Nephron (organoid): ENCODE measurements at regions not wholly inside any gene's neighbourhood (a gene's known extent, or its start where the extent isn't known, plus 50 kb on each side); places are given as distances from the start of the nearest gene placed in this dataset.

Experiments
- H3K27ac Mint-ChIP-seq, 3 experiments: 2 replicates each; pipeline ENCODE4 v1.8.0; 2020; ENCODE audit warnings: mixed read lengths in 3 of 3, mild to moderate bottlenecking in 2 of 3, moderate library complexity in 1 of 3
- H3K27me3 Mint-ChIP-seq: 2 replicates; pipeline ENCODE4 v1.8.0; 2021; ENCODE audit warnings: low read depth, mild to moderate bottlenecking, moderate library complexity, mixed read lengths
- H3K36me3 Mint-ChIP-seq: 2 replicates; pipeline ENCODE4 v1.8.0; 2020; ENCODE audit warnings: low read depth, mixed read lengths
- H3K4me1 Mint-ChIP-seq: 2 replicates; pipeline ENCODE4 v1.8.0; 2020; ENCODE audit warnings: mixed read lengths
- H3K4me3 Mint-ChIP-seq, 3 experiments: 2 replicates each; pipeline ENCODE4 v1.8.0; 2020; ENCODE audit warnings: mild to moderate bottlenecking in 3 of 3, mixed read lengths in 3 of 3, moderate library complexity in 2 of 3
- H3K9me3 Mint-ChIP-seq: 2 replicates; pipeline ENCODE4 v1.8.0; 2020; ENCODE audit warnings: mixed read lengths
- CTCF ChIP-seq, 3 experiments: fragments of 200-600 bp; sonication (generic); IDR thresholded peaks; one replicate each; pipeline ENCODE4 v1.5.0; 2021; ENCODE audit warnings: antibody characterized with exemption in 3 of 3; ENCODE audit not compliant: unreplicated experiment in 3 of 3

DNA sequence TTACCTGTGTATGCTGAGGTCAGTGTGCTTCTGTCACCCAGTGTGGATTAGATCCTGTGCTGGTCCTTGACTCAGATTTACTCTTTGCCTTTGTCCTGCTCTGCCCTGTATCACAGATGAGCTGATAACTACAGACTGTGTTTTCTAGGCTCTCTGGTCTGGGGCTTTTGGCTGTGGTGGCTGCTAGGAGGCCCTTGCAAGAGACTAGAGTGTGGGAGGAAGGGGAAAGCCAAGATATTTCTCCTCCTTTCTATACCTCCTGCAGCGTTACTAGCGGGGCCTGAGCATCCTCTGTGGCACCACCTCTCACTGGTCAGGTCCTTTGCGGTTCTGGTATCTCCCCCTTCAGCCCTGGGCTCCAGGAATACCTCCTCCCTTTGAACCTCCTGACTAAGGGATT, 282.3 kb upstream of the TBC1D5 start:
- H3K9me3 Mint-ChIP-seq, result no peaks in the 10 kb centered on the region

GRCh38 chr3:18019161-18019495, 276.7 kb upstream of the TBC1D5 start:
- peaks cover 10% of the 10 kb centered on the region for H3K4me1 Mint-ChIP-seq
- TF ChIP-seq CTCF (IDR thresholded peaks at IDR 0.05; ENCODE audit: unreplicated experiment in 3 of 3), result no peak
- H3K36me3 Mint-ChIP-seq, result no peaks in the 10 kb centered on the region
- H3K9me3 Mint-ChIP-seq, result no peaks in the 10 kb centered on the region
- no peak overlapping the region for H3K4me3 Mint-ChIP-seq
- peak overlapping the region in 1 of 3 experiments; percentile 64 for H3K27ac Mint-ChIP-seq
- peaks cover 19% of the 10 kb centered on the region for H3K27me3 Mint-ChIP-seq

More for the DNA sequence above, 282.3 kb upstream of the TBC1D5 start:
- H3K27ac Mint-ChIP-seq, result no peak overlapping the region
- no peaks in the 10 kb centered on the region for H3K4me1 Mint-ChIP-seq
- H3K27me3 Mint-ChIP-seq, result peaks cover 4% of the 10 kb centered on the region
- H3K4me3 Mint-ChIP-seq, result no peak overlapping the region
- no peak for TF ChIP-seq CTCF (IDR thresholded peaks at IDR 0.05; ENCODE audit: unreplicated experiment in 3 of 3)
- no peaks in the 10 kb centered on the region for H3K36me3 Mint-ChIP-seq

GRCh38 chr3:18018491-18019160, 276.2 kb upstream of the TBC1D5 start:
- TF ChIP-seq CTCF (IDR thresholded peaks at IDR 0.05; ENCODE audit: unreplicated experiment in 3 of 3), result no peak
- H3K4me3 Mint-ChIP-seq, result no peak overlapping the region
- peaks cover 19% of the 10 kb centered on the region for H3K27me3 Mint-ChIP-seq
- H3K9me3 Mint-ChIP-seq, result no peaks in the 10 kb centered on the region
- H3K4me1 Mint-ChIP-seq, result peaks cover 10% of the 10 kb centered on the region
- peak overlapping the region in 1 of 3 experiments; percentile 64 for H3K27ac Mint-ChIP-seq
- no peaks in the 10 kb centered on the region for H3K36me3 Mint-ChIP-seq

DNA sequence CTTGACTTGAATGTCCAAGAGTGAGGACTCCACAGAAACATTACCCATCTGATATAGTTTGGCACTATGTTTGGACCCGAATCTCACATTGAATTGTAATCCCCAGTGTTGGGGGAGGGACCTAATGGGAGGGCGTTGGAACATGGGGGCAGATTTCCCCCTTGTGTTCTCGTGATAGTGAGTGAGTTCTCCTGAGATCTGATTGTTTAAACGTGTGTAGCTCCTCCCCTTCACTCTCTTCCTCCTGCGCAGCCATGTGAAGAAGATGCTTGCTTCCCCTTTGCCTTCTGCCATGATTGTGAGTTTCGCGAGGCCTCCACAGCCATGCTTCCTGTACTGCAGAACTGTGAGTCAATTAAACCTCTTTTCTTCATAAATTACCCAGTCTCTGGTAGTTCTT, 273.9 kb upstream of the TBC1D5 start:
- Mint-ChIP-seq H3K4me3 (no peak overlapping the region), H3K27me3 (peaks cover 23% of the 10 kb centered on the region), H3K27ac (no peak overlapping the region), H3K9me3 (no peaks in the 10 kb centered on the region), H3K4me1 (peaks cover 10% of the 10 kb centered on the region), H3K36me3 (no peaks in the 10 kb centered on the region)
- no peak for TF ChIP-seq CTCF (IDR thresholded peaks at IDR 0.05; ENCODE audit: unreplicated experiment in 3 of 3)

DNA sequence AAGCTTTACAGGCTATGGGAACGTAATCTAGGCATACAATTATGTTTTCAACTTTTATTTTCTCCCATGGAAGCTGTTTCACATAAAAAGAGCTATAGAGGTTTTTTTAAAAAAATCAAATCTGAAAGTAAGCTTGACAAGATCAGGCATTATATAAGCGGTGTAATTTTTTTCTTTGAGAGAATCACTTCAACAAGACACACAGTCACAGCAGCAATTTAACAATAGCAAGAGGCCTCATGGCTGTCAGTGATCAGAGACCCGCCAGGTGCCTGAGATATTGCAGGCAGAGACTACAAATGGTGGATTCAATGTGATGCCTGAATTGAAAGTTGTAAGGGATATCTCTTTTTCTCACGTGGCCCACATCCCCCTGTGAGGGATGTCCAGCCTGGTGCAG, 270.5 kb upstream of the TBC1D5 start:
- Mint-ChIP-seq H3K27ac (no peak overlapping the region), H3K4me3 (no peak overlapping the region), H3K4me1 (no peaks in the 10 kb centered on the region), H3K36me3 (no peaks in the 10 kb centered on the region), H3K9me3 (no peaks in the 10 kb centered on the region), H3K27me3 (peaks cover 11% of the 10 kb centered on the region)
- TF ChIP-seq CTCF (IDR thresholded peaks at IDR 0.05; ENCODE audit: unreplicated experiment in 3 of 3), result no peak

DNA sequence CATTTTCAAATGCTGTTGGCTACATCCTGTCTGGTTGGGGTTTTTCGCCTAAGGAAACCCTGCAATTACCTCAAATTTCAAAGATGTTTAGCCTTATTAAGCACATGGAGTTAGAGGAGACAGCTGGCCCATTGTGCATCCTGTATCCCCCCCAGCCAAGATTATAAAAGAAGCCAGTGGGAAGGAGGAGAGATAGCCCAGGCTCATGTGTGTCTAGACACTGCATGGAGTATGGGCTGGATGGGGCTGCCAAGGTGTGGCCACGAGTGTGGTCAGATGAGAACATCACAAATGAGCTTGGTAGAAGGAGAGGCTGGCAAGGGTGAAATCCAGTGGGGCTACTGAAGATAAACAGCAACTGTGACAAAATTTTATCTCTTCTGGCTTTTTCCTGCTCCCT, 270.0 kb upstream of the TBC1D5 start:
- no peaks in the 10 kb centered on the region for H3K9me3 Mint-ChIP-seq
- H3K4me3 Mint-ChIP-seq, result no peak overlapping the region
- H3K27ac Mint-ChIP-seq, result no peak overlapping the region

More for the DNA sequence above, 270.0 kb upstream of the TBC1D5 start:
- Mint-ChIP-seq H3K36me3 (no peaks in the 10 kb centered on the region), H3K4me1 (no peaks in the 10 kb centered on the region), H3K27me3 (peaks cover 9% of the 10 kb centered on the region)
- no peak for TF ChIP-seq CTCF (IDR thresholded peaks at IDR 0.05; ENCODE audit: unreplicated experiment in 3 of 3)
